HEK293 (cell line): ENCODE measurements at regions not wholly inside any gene's neighbourhood (a gene's known extent, or its start where the extent isn't known, plus 50 kb on each side); places are given as distances from the start of the nearest gene placed in this dataset.

Experiments used
- CTCF ChIA-PET: fragments of 350-600 bp; formaldehyde crosslinking; extraction: SDS; loops from one replicate; lab custom pipeline; 2021; ENCODE audit warnings: antibody characterized with exemption; lab: Yijun Ruan, JAX
- POLR2A ChIA-PET: fragments of 300-600 bp; formaldehyde crosslinking; extraction: SDS; loops from one replicate; lab custom pipeline; 2020; ENCODE audit warnings: antibody characterized with exemption, inconsistent platforms; lab: Yijun Ruan, JAX
- H3K27ac ChIP-seq: fragments of 200-500 bp; sonication (Bioruptor generic); 2 replicates; pipeline ENCODE4 v1.5.1; 2014; ENCODE audit warnings: low read depth, low read length, control low read depth, inconsistent platforms; ENCODE audit errors: extremely low read depth
- H3K36me3 ChIP-seq, 2 experiments: fragments of 200-500 bp in 1 of 2; sonication (Bioruptor generic) in 1 of 2; 1 replicate in 1 of 2; 2 replicates in 1 of 2; pipeline ENCODE4 v1.5.1; 2014 to 2017; ENCODE audit warnings: inconsistent platforms in 2 of 2, low read length in 2 of 2; ENCODE audit not compliant: control insufficient read depth in 2 of 2, insufficient read depth in 1 of 2
- H3K4me1 ChIP-seq: fragments of 200-500 bp; sonication (Bioruptor generic); 2 replicates; pipeline ENCODE4 v1.5.1; 2014; ENCODE audit warnings: mild to moderate bottlenecking, low read length, inconsistent platforms; ENCODE audit not compliant: control insufficient read depth, insufficient read depth
- H3K4me3 ChIP-seq: 2 replicates; pipeline ENCODE4 v1.5.1; 2011; ENCODE audit warnings: low read depth, mild to moderate bottlenecking, control low read depth, low read length, moderate library complexity
- H3K9me3 ChIP-seq: fragments of 200-500 bp; sonication (Bioruptor generic); 2 replicates; pipeline ENCODE4 v1.5.1; 2014; ENCODE audit warnings: low read depth, low read length, inconsistent platforms; ENCODE audit not compliant: control insufficient read depth, insufficient read depth
- HOXC10 ChIP-seq: sonication (generic); formaldehyde crosslinking; IDR thresholded peaks from 2 replicates; pipeline ENCODE4 v1.8.1; 2023; ENCODE audit warnings: mild to moderate bottlenecking, missing genetic modification reagents
- KLF8 ChIP-seq: fragments of 450-650 bp; formaldehyde crosslinking; IDR thresholded peaks from 2 replicates; pipeline ENCODE4 v1.5.1; 2016; ENCODE audit warnings: missing biosample characterization, missing genetic modification characterization
- RBAK ChIP-seq: fragments of 450-650 bp; formaldehyde crosslinking; IDR thresholded peaks from 2 replicates; pipeline ENCODE4 v1.5.1; 2016; ENCODE audit warnings: missing biosample characterization, missing genetic modification characterization
- REPIN1 ChIP-seq: fragments of 450-650 bp; formaldehyde crosslinking; IDR thresholded peaks from 2 replicates; pipeline ENCODE4 v1.5.1; 2017; ENCODE audit warnings: missing biosample characterization, missing genetic modification characterization, low read depth
- SCRT1 ChIP-seq: fragments of 450-650 bp; formaldehyde crosslinking; IDR thresholded peaks from 2 replicates; pipeline ENCODE4 v1.5.1; 2016; ENCODE audit warnings: missing biosample characterization, missing genetic modification characterization, borderline replicate concordance
- ZFP3 ChIP-seq: fragments of 450-650 bp; formaldehyde crosslinking; IDR thresholded peaks from 2 replicates; pipeline ENCODE4 v1.5.1; 2016; ENCODE audit warnings: low read depth, missing biosample characterization, missing genetic modification characterization
- ZFP41 ChIP-seq: fragments of 450-650 bp; formaldehyde crosslinking; IDR thresholded peaks from 2 replicates; pipeline ENCODE4 v1.5.1; 2016; ENCODE audit warnings: missing biosample characterization, missing genetic modification characterization, borderline replicate concordance
- ZIC2 ChIP-seq: fragments of 450-650 bp; formaldehyde crosslinking; IDR thresholded peaks from 2 replicates; pipeline ENCODE4 v1.5.1; 2016; ENCODE audit warnings: missing biosample characterization, missing genetic modification characterization
- ZNF10 ChIP-seq: fragments of 450-650 bp; formaldehyde crosslinking; IDR thresholded peaks from 2 replicates; pipeline ENCODE4 v1.5.1; 2017; ENCODE audit warnings: missing biosample characterization, missing genetic modification characterization
- ZNF148 ChIP-seq: fragments of 450-650 bp; formaldehyde crosslinking; IDR thresholded peaks from 2 replicates; pipeline ENCODE4 v1.5.0; 2017; ENCODE audit warnings: missing biosample characterization, missing genetic modification characterization, borderline replicate concordance
- ZNF169 ChIP-seq: fragments of 450-650 bp; formaldehyde crosslinking; IDR thresholded peaks from 2 replicates; pipeline ENCODE4 v1.5.1; 2016; ENCODE audit warnings: missing biosample characterization, missing genetic modification characterization
- ZNF223 ChIP-seq: fragments of 450-650 bp; formaldehyde crosslinking; IDR thresholded peaks from 2 replicates; pipeline ENCODE4 v1.5.1; 2016; ENCODE audit warnings: missing biosample characterization, missing genetic modification characterization
- ZNF248 ChIP-seq: fragments of 450-650 bp; formaldehyde crosslinking; IDR thresholded peaks from 2 replicates; pipeline ENCODE4 v1.5.1; 2017; ENCODE audit warnings: missing biosample characterization, missing genetic modification characterization
- ZNF596 ChIP-seq: fragments of 450-650 bp; IDR thresholded peaks from 2 replicates; pipeline ENCODE4 v1.5.0; 2018; ENCODE audit warnings: missing biosample characterization, mild to moderate bottlenecking, missing genetic modification characterization, moderate library complexity
- ZNF600 ChIP-seq: fragments of 450-650 bp; formaldehyde crosslinking; IDR thresholded peaks from 2 replicates; pipeline ENCODE4 v1.5.1; 2016; ENCODE audit warnings: missing biosample characterization, missing genetic modification characterization
- ZNF623 ChIP-seq: fragments of 450-650 bp; formaldehyde crosslinking; IDR thresholded peaks from 2 replicates; pipeline ENCODE4 v1.5.1; 2016; ENCODE audit warnings: missing biosample characterization, missing genetic modification characterization
- ZNF629 ChIP-seq: fragments of 450-650 bp; formaldehyde crosslinking; IDR thresholded peaks from 2 replicates; pipeline ENCODE4 v1.5.1; 2017; ENCODE audit warnings: missing biosample characterization, missing genetic modification characterization
- ZNF670 ChIP-seq: fragments of 450-650 bp; formaldehyde crosslinking; IDR thresholded peaks from 2 replicates; pipeline ENCODE4 v1.5.1; 2016; ENCODE audit warnings: missing biosample characterization, missing genetic modification characterization, low read depth
- TF ChIP-seq, protein P1 (sequence below): fragments of 450-650 bp; formaldehyde crosslinking; IDR thresholded peaks from 2 replicates; pipeline ENCODE4 v1.5.1; 2016; ENCODE audit warnings: missing biosample characterization, missing genetic modification characterization, low read depth
- TF ChIP-seq, protein P2 (sequence below): fragments of 450-650 bp; formaldehyde crosslinking; IDR thresholded peaks from 2 replicates; pipeline ENCODE4 v1.5.1; 2016; ENCODE audit warnings: missing biosample characterization, missing genetic modification characterization

DNA sequence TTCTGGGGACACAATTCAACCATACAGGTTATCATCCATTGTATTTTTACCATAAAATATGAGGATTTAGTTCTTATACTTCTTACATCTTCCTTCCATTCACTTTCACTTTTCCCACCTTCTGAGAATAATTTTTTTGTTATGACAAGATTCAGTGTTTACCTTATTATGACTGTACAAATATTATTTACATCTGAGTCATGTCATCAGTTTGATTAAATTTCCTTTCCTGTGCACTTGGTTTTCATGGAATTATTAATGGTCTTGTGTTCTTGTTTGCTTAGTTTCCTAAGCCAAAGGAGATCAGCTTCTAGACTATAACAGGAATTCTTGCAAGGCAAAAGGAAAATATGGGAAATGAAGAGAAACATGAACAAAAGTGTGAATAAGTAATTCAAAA lies 366.5 kb downstream of the TMEM38B start:
- CTCF ChIA-PET = interaction anchor here (0.6 kb wide), 1 partner anchor 233 kb away, joined by 7 read pairs; no protein-coding TSS in a partner anchor
- POLR2A ChIA-PET = no interaction called here
- no peak overlapping the region for H3K27ac ChIP-seq
- no peaks in the 10 kb centered on the region for H3K9me3 ChIP-seq
- H3K4me1 ChIP-seq = no peaks in the 10 kb centered on the region
- no peaks in the 10 kb centered on the region for H3K36me3 ChIP-seq
- TF ChIP-seq, protein P1, sequence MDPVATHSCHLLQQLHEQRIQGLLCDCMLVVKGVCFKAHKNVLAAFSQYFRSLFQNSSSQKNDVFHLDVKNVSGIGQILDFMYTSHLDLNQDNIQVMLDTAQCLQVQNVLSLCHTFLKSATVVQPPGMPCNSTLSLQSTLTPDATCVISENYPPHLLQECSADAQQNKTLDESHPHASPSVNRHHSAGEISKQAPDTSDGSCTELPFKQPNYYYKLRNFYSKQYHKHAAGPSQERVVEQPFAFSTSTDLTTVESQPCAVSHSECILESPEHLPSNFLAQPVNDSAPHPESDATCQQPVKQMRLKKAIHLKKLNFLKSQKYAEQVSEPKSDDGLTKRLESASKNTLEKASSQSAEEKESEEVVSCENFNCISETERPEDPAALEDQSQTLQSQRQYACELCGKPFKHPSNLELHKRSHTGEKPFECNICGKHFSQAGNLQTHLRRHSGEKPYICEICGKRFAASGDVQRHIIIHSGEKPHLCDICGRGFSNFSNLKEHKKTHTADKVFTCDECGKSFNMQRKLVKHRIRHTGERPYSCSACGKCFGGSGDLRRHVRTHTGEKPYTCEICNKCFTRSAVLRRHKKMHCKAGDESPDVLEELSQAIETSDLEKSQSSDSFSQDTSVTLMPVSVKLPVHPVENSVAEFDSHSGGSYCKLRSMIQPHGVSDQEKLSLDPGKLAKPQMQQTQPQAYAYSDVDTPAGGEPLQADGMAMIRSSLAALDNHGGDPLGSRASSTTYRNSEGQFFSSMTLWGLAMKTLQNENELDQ (tag by site-specific recombination) = no peak
- TF ChIP-seq ZNF670 (tag by site-specific recombination) = no peak
- H3K4me3 ChIP-seq = no peak overlapping the region

DNA sequence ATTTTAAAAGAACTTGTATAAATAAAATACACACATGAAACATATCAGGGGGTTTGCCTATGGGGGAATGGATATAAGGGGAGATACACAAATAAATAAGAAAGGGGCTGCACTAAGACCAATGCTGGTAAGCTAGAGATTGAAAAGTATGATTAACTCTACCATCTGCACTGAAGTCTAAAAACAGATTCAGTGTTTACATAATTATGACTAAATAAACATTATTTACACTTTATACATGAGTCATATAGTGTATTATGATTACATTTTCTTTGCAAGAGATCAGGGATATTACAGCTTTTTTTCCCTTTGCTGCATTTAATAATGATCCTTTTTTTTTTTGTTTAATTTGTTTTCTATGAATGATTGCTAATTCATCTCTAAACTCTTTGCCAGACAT lies 367.9 kb downstream of the TMEM38B start:
- Histone ChIP-seq H3K9me3 (no peaks in the 10 kb centered on the region), H3K4me3 (no peak overlapping the region), H3K27ac (no peak overlapping the region), H3K36me3 (no peaks in the 10 kb centered on the region), H3K4me1 (no peaks in the 10 kb centered on the region)
- ChIA-PET POLR2A (no interaction called here), CTCF (interaction anchor here (0.7 kb wide), 1 partner anchor 11 kb away, joined by 6 read pairs; no protein-coding TSS in a partner anchor)
- TF ChIP-seq ZFP41 (tag by site-specific recombination) = no peak
- TF ChIP-seq, protein P2, sequence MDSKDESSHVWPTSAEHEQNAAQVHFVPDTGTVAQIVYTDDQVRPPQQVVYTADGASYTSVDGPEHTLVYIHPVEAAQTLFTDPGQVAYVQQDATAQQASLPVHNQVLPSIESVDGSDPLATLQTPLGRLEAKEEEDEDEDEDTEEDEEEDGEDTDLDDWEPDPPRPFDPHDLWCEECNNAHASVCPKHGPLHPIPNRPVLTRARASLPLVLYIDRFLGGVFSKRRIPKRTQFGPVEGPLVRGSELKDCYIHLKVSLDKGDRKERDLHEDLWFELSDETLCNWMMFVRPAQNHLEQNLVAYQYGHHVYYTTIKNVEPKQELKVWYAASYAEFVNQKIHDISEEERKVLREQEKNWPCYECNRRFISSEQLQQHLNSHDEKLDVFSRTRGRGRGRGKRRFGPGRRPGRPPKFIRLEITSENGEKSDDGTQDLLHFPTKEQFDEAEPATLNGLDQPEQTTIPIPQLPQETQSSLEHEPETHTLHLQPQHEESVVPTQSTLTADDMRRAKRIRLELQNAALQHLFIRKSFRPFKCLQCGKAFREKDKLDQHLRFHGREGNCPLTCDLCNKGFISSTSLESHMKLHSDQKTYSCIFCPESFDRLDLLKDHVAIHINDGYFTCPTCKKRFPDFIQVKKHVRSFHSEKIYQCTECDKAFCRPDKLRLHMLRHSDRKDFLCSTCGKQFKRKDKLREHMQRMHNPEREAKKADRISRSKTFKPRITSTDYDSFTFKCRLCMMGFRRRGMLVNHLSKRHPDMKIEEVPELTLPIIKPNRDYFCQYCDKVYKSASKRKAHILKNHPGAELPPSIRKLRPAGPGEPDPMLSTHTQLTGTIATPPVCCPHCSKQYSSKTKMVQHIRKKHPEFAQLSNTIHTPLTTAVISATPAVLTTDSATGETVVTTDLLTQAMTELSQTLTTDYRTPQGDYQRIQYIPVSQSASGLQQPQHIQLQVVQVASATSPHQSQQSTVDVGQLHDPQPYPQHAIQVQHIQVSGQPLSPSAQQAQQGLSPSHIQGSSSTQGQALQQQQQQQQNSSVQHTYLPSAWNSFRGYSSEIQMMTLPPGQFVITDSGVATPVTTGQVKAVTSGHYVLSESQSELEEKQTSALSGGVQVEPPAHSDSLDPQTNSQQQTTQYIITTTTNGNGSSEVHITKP (tag by site-specific recombination) = no peak
- TF ChIP-seq RBAK (tag by site-specific recombination) = no peak
- no peak for TF ChIP-seq ZNF223 (tag by site-specific recombination)
- no peak for TF ChIP-seq HOXC10
- no peak for TF ChIP-seq ZNF148 (tag by site-specific recombination)

GRCh38 chr9:106065136-106065535 lies 370.8 kb downstream of the TMEM38B start:
- Histone ChIP-seq H3K4me1 (no peaks in the 10 kb centered on the region), H3K36me3 (no peaks in the 10 kb centered on the region), H3K9me3 (no peaks in the 10 kb centered on the region), H3K4me3 (no peak overlapping the region), H3K27ac (no peak overlapping the region)
- POLR2A ChIA-PET = no interaction called here
- CTCF ChIA-PET = no interaction called here
- TF ChIP-seq RBAK (tag by site-specific recombination) = no peak
- no peak for TF ChIP-seq ZNF10 (tag by site-specific recombination)
- TF ChIP-seq ZNF148 (tag by site-specific recombination) = no peak
- no peak for TF ChIP-seq REPIN1 (tag by site-specific recombination)
- TF ChIP-seq ZNF629 = no peak
- TF ChIP-seq ZNF600 = no peak
- TF ChIP-seq KLF8 (tag by site-specific recombination) = no peak
- TF ChIP-seq SCRT1 = no peak
- TF ChIP-seq ZNF248 (tag by site-specific recombination) = no peak
- no peak for TF ChIP-seq ZNF169 (tag by site-specific recombination)
- TF ChIP-seq ZFP3 (tag by site-specific recombination) = no peak
- no peak for TF ChIP-seq ZNF596 (tag by site-specific recombination)
- TF ChIP-seq ZNF623 (tag by site-specific recombination) = no peak
- no peak for TF ChIP-seq ZIC2 (tag by site-specific recombination)
